ENCODE measurements at regions not wholly inside any gene's neighbourhood (a gene's known extent, or its start where the extent isn't known, plus 50 kb on each side); places are given as distances from the start of the nearest gene placed in this dataset.

DNA sequence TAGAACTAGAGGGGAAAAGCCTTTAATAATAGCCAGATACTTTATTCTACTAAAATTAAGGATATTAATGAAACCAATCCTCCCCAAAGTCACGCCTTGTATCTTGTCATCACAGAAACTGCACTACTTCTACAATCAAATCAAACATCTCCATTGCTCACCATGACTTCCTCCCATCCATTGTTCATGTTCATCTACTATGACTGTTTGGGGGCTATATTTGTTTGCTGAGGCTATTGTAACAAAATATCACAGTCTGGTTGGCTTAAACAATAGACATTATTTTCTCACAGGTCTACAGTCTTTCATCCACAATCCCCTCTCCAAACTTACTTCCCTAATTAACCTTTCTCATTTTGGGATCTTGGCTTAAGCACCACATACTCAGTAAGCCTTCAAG is 193.6 kb upstream of the FSCB start:
- TF ChIP-seq, protein P1, sequence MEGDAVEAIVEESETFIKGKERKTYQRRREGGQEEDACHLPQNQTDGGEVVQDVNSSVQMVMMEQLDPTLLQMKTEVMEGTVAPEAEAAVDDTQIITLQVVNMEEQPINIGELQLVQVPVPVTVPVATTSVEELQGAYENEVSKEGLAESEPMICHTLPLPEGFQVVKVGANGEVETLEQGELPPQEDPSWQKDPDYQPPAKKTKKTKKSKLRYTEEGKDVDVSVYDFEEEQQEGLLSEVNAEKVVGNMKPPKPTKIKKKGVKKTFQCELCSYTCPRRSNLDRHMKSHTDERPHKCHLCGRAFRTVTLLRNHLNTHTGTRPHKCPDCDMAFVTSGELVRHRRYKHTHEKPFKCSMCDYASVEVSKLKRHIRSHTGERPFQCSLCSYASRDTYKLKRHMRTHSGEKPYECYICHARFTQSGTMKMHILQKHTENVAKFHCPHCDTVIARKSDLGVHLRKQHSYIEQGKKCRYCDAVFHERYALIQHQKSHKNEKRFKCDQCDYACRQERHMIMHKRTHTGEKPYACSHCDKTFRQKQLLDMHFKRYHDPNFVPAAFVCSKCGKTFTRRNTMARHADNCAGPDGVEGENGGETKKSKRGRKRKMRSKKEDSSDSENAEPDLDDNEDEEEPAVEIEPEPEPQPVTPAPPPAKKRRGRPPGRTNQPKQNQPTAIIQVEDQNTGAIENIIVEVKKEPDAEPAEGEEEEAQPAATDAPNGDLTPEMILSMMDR (IDR thresholded peaks at IDR 0.05; ENCODE audit: insufficient read depth, low read depth, low read length, missing control alignments) = no peak
- no peak overlapping the region for H3K4me3 ChIP-seq (ENCODE audit: low read length)
- no peak for DNase-seq (ENCODE audit: low read depth)

DNA sequence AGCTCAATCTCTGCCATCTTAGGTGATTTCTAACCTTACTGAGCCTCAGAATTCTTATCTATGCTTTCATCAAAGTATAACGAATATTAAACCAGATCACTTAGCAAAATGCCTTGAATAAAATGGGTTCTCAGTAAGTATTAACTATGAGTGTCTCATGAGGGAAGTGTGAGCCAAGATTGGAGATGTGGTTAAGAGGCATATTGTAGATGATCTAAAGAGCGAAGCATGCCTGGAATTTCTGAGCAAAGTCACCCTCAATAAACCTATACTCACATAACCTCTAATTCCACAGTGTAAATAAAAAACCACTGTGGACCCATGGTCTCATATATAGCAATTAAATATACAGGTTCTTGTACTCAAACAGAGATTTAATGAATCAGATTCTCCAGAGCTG is 193.1 kb upstream of the FSCB start:
- H3K4me3 ChIP-seq (ENCODE audit: low read length) = no peak overlapping the region
- no peak for DNase-seq (ENCODE audit: low read depth)
- TF ChIP-seq, protein P1 (IDR thresholded peaks at IDR 0.05; ENCODE audit: insufficient read depth, low read depth, low read length, missing control alignments) = no peak

DNA sequence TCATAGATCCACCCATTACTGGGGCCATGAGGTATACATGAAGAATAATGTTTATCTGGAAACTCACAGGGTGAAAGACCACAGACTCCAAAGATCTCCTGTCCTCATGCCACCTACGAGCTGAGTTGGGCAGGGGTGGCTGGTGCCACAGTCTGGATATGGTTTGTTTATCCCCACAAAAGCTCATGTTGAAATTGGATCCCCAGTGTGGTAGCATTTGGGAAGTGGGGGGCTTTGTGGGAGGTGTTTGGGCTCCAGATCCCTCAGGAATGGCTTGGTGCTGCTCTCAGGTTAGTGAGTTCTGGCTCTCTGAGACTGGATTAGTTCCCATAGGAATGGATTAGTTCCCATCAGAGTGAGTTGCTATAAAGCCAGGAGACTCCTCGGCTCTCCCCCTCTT is 192.3 kb upstream of the FSCB start:
- no peak for DNase-seq (ENCODE audit: low read depth)
- no peak overlapping the region for H3K4me3 ChIP-seq (ENCODE audit: low read length)
- TF ChIP-seq, protein P1 (IDR thresholded peaks at IDR 0.05; ENCODE audit: insufficient read depth, low read depth, low read length, missing control alignments) = no peak

DNA sequence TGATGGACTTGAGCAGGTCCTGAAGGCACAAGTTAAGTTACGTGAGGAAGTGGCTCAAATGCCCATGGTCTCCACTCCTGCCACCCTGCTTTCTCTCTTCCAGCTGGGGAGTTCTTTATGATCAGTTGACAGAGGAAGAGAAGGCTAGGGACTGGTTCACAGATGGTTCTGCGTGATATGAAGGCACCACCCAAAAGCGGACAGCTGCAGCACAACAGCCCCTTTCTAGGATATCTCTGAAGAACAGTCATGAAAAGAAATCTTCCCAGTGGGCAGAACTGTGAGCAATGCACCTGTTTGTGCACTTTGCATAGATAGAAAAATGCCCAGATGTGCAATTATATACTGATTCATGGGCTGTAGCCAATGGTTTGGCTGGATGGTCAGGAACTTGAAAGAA is 162.4 kb upstream of the FSCB start:
- no peak overlapping the region for H3K4me3 ChIP-seq (ENCODE audit: low read length)
- TF ChIP-seq, protein P1 (IDR thresholded peaks at IDR 0.05; ENCODE audit: insufficient read depth, low read depth, low read length, missing control alignments) = no peak
- no peak for DNase-seq (ENCODE audit: low read depth)

DNA sequence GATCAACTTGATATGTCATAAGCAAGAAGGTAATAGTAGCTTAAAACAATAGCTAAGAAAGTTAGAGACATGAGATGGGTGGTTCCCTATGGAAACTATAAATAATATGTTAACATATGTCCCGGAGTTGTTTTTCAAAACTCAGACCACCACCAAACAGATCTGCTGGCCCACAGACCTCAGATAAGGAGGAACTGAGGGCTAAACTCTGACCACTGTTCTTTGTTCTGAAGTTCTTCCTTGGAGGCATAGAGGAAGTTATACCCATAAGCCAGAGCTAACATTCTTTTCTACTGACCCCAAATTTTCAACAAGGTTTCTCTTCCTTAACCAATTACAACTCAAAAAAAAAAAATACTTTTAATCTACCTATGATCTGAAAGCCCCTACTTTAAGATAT is 156.1 kb upstream of the FSCB start:
- no peak overlapping the region for H3K4me3 ChIP-seq (ENCODE audit: low read length)
- no peak for DNase-seq (ENCODE audit: low read depth)
- TF ChIP-seq, protein P1 (IDR thresholded peaks at IDR 0.05; ENCODE audit: insufficient read depth, low read depth, low read length, missing control alignments) = no peak

DNA sequence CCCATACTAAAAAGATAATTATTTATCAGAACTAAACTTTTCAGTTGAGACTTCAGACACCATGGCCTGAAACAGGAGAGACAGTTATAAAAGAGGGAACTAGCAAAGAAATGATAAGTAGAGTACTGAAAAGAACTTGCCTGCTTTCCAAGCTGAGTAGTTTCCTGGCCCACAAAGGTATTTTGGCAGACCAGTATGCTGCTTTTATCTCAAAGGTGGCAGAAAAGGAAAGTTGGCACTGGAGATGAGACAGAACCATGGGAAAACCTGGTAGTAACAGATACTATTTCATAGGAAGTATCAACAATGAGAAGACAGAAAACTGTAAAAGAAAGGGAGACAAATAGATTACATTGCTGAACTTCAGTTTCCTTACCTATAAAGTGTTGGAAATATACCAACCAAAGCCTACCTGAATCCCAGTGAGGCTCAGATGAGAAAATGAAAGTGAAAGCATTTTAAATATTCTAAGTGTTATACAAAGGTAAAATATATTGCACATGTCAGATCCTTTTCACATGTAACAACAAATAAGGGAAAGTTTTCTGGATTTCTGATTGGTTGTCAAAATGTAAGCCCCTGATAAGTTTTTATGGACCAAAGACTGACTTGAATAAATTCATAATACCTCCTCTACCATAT is 155.3 kb upstream of the FSCB start:
- H3K4me3 ChIP-seq (ENCODE audit: low read length) = no peak overlapping the region
- TF ChIP-seq, protein P1 (IDR thresholded peaks at IDR 0.05; ENCODE audit: insufficient read depth, low read depth, low read length, missing control alignments) = no peak
- DNase-seq (ENCODE audit: low read depth) = no peak

DNA sequence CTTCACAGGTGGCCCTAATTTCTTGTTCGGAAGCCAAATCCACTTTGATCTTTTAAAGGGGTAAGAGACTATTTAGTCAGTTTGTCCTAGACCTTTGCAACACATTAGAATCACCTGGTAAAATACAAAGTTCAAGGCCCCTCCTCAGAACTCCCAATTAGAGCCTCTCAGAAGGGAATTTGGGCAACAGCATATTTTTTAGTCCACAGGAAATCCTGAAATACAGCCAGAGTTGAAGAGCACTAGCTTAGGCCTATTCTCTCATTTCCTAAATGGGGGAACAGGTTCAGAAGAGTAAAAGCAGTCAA is 151.3 kb upstream of the FSCB start:
- TF ChIP-seq, protein P1 (IDR thresholded peaks at IDR 0.05; ENCODE audit: insufficient read depth, low read depth, low read length, missing control alignments) = no peak
- no peak for DNase-seq (ENCODE audit: low read depth)
- no peak overlapping the region for H3K4me3 ChIP-seq (ENCODE audit: low read length)

Data from epithelial cell of esophagus (primary cell).